NCI-H446 treated with DMSO at 0.1 percent for 48 hours (cell line): ENCODE measurements at regions not wholly inside any gene's neighbourhood (a gene's known extent, or its start where the extent isn't known, plus 50 kb on each side); places are given as distances from the start of the nearest gene placed in this dataset.

Experiments
- DNase-seq: peaks from one replicate; lab custom pipeline; 2025; lab: John Stamatoyannopoulos, UW

GRCh38 chr19:28502879-28503734 is 709.8 kb downstream of the UQCRFS1 start:
- no peak for DNase-seq

- DNase-seq = no peak
Observed at GRCh38 chr19:28501976-28502375, 711.0 kb downstream of the UQCRFS1 start.

GRCh38 chr19:28500982-28501630 is 711.8 kb downstream of the UQCRFS1 start:
- no peak for DNase-seq

- no peak for DNase-seq
Observed at GRCh38 chr19:28500296-28500695, 712.7 kb downstream of the UQCRFS1 start.

GRCh38 chr19:28498404-28498976 is 714.5 kb downstream of the UQCRFS1 start:
- no peak for DNase-seq

GRCh38 chr19:28497887-28498286 is 715.1 kb downstream of the UQCRFS1 start:
- DNase-seq = no peak

GRCh38 chr19:28497137-28497536 is 715.8 kb downstream of the UQCRFS1 start:
- DNase-seq = no peak

GRCh38 chr19:28495046-28495445 is 717.9 kb downstream of the UQCRFS1 start:
- DNase-seq = no peak

GRCh38 chr19:28494461-28494860 is 718.5 kb downstream of the UQCRFS1 start:
- no peak for DNase-seq

- DNase-seq = no peak
Observed at GRCh38 chr19:28493884-28494283, 719.1 kb downstream of the UQCRFS1 start.

- no peak for DNase-seq
Observed at GRCh38 chr19:28492621-28493020, 720.3 kb downstream of the UQCRFS1 start.

- no peak for DNase-seq
Observed at GRCh38 chr19:28492201-28492600, 720.8 kb downstream of the UQCRFS1 start.

GRCh38 chr19:28489776-28490175 is 723.2 kb downstream of the UQCRFS1 start:
- no peak for DNase-seq

GRCh38 chr19:28489126-28489660 is 723.8 kb downstream of the UQCRFS1 start:
- DNase-seq = no peak

GRCh38 chr19:28487999-28488398 is 725.0 kb downstream of the UQCRFS1 start:
- no peak for DNase-seq

- no peak for DNase-seq
Observed at GRCh38 chr19:28486926-28487325, 726.0 kb downstream of the UQCRFS1 start.

GRCh38 chr19:28486473-28486872 is 726.5 kb downstream of the UQCRFS1 start:
- no peak for DNase-seq

GRCh38 chr19:28485292-28485691 is 727.7 kb downstream of the UQCRFS1 start:
- no peak for DNase-seq

GRCh38 chr19:28483197-28483596 is 729.8 kb downstream of the UQCRFS1 start:
- DNase-seq = no peak

- no peak for DNase-seq
Observed at GRCh38 chr19:28482221-28482620, 730.7 kb downstream of the UQCRFS1 start.

- DNase-seq = no peak
Observed at GRCh38 chr19:28481674-28482073, 731.3 kb downstream of the UQCRFS1 start.

- DNase-seq = no peak
Observed at GRCh38 chr19:28475525-28475924, 737.4 kb downstream of the UQCRFS1 start.

GRCh38 chr19:28472843-28473242 is 740.1 kb downstream of the UQCRFS1 start:
- DNase-seq = no peak
